ENCODE measurements at regions not wholly inside any gene's neighbourhood (a gene's known extent, or its start where the extent isn't known, plus 50 kb on each side); places are given as distances from the start of the nearest gene placed in this dataset.

DNA sequence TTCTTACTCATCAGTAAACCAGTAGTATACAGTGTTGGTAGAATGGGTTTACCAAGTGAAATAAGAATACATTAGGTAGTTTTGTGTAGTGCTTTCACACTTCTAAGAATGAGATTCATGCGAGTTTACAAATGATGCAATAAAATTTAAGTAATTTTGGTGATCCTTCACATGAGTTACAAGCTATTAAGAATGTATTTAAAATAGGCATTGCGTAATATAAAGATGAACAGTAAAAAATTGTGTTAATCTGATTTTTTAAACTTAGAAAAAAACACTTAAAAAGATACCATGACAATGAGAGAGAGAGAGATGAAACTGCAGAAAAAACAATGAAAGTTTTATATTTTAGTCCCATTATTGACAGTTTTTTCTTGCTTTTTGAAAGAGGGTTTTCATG lies 570.5 kb downstream of the SLITRK6 start:
- H3K9me2 ChIP-seq (replicated peaks; ENCODE audit: low read depth, low read length) = no peaks in the 10 kb centered on the region
- H3K4me1 ChIP-seq (ENCODE audit: insufficient read depth, low read length, poor library complexity, severe bottlenecking) = no peaks in the 10 kb centered on the region
- no peaks in the 10 kb centered on the region for H3K27me3 ChIP-seq (ENCODE audit: insufficient read depth, low read length, poor library complexity, severe bottlenecking)
- H4K20me1 ChIP-seq (ENCODE audit: insufficient read depth, low read length, poor library complexity, severe bottlenecking) = no peaks in the 10 kb centered on the region
- no peaks in the 10 kb centered on the region for H3F3A ChIP-seq (ENCODE audit: low read depth)
- H3K4me3 ChIP-seq (ENCODE audit: low read length, poor library complexity, severe bottlenecking) = no peak overlapping the region
- no peak overlapping the region for H3K9ac ChIP-seq (ENCODE audit: low read depth, low read length, poor library complexity, severe bottlenecking)
- H3K9me3 ChIP-seq (ENCODE audit: insufficient read depth, low read depth, low read length) = no peaks in the 10 kb centered on the region
- TF ChIP-seq CTCF (conservative IDR thresholded peaks at IDR 0.05; ENCODE audit: low read length) = no peak
- no peak for TF ChIP-seq EZH2phosphoT487 (IDR thresholded peaks at IDR 0.05; ENCODE audit: borderline replicate concordance)
- no peak overlapping the region for H3K4me2 ChIP-seq (ENCODE audit: low read depth, low read length, poor library complexity, severe bottlenecking)
- H3K36me3 ChIP-seq (ENCODE audit: insufficient read depth, low read length) = no peaks in the 10 kb centered on the region
- H3K79me2 ChIP-seq (ENCODE audit: insufficient read depth, low read length) = no peaks in the 10 kb centered on the region
- H2AFZ ChIP-seq (ENCODE audit: low read length) = no peak overlapping the region

- no peak overlapping the region for H3K9ac ChIP-seq (ENCODE audit: low read depth, low read length, poor library complexity, severe bottlenecking)
- no peaks in the 10 kb centered on the region for H3K79me2 ChIP-seq (ENCODE audit: insufficient read depth, low read length)
- TF ChIP-seq EZH2phosphoT487 (IDR thresholded peaks at IDR 0.05; ENCODE audit: borderline replicate concordance) (no peak), CTCF (conservative IDR thresholded peaks at IDR 0.05; ENCODE audit: low read length) (no peak)
- no peak overlapping the region for H3K4me3 ChIP-seq (ENCODE audit: low read length, poor library complexity, severe bottlenecking)
- 0 out of 2 replicates have a peak overlapping the region, but pooled peaks have one; percentile 39 for H2AFZ ChIP-seq (ENCODE audit: low read length)
- no peaks in the 10 kb centered on the region for H3K9me2 ChIP-seq (replicated peaks; ENCODE audit: low read depth, low read length)
- no peaks in the 10 kb centered on the region for H4K20me1 ChIP-seq (ENCODE audit: insufficient read depth, low read length, poor library complexity, severe bottlenecking)
- H3K36me3 ChIP-seq (ENCODE audit: insufficient read depth, low read length) = no peaks in the 10 kb centered on the region
- no peak overlapping the region for H3K4me2 ChIP-seq (ENCODE audit: low read depth, low read length, poor library complexity, severe bottlenecking)
- no peaks in the 10 kb centered on the region for H3F3A ChIP-seq (ENCODE audit: low read depth)
- no peaks in the 10 kb centered on the region for H3K27me3 ChIP-seq (ENCODE audit: insufficient read depth, low read length, poor library complexity, severe bottlenecking)
- no peaks in the 10 kb centered on the region for H3K9me3 ChIP-seq (ENCODE audit: insufficient read depth, low read depth, low read length)
- H3K4me1 ChIP-seq (ENCODE audit: insufficient read depth, low read length, poor library complexity, severe bottlenecking) = no peaks in the 10 kb centered on the region
Measured at GRCh38 chr13:85223883-85224656, 575.1 kb downstream of the SLITRK6 start.

DNA sequence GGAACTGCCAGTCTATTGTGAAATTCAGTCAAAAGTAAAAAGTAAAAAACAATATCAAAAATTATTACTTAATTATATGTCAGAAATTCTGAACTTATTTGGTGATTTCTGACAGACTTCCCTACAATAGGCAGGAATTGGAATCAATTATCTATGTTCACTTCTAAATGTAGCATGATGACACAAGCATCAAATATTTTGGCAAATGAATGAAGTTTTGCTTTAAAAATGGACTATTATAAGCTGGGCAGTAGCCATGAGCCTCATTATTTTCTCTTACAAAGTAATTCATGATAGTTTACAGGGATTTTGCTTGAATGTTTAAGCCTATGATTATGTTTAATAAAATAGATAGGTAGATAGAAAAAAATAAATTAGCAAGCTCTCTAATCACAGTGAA lies 582.6 kb downstream of the SLITRK6 start:
- no peaks in the 10 kb centered on the region for H4K20me1 ChIP-seq (ENCODE audit: insufficient read depth, low read length, poor library complexity, severe bottlenecking)
- H3K36me3 ChIP-seq (ENCODE audit: insufficient read depth, low read length) = no peaks in the 10 kb centered on the region
- no peaks in the 10 kb centered on the region for H3K9me2 ChIP-seq (replicated peaks; ENCODE audit: low read depth, low read length)
- no peak overlapping the region for H3K4me3 ChIP-seq (ENCODE audit: low read length, poor library complexity, severe bottlenecking)
- H3K27me3 ChIP-seq (ENCODE audit: insufficient read depth, low read length, poor library complexity, severe bottlenecking) = no peaks in the 10 kb centered on the region
- no peak overlapping the region for H3K9ac ChIP-seq (ENCODE audit: low read depth, low read length, poor library complexity, severe bottlenecking)
- no peak overlapping the region for H2AFZ ChIP-seq (ENCODE audit: low read length)
- H3K79me2 ChIP-seq (ENCODE audit: insufficient read depth, low read length) = no peaks in the 10 kb centered on the region
- H3K9me3 ChIP-seq (ENCODE audit: insufficient read depth, low read depth, low read length) = no peaks in the 10 kb centered on the region
- TF ChIP-seq CTCF (conservative IDR thresholded peaks at IDR 0.05; ENCODE audit: low read length) = no peak
- TF ChIP-seq EZH2phosphoT487 (IDR thresholded peaks at IDR 0.05; ENCODE audit: borderline replicate concordance) = no peak
- no peak overlapping the region for H3K4me2 ChIP-seq (ENCODE audit: low read depth, low read length, poor library complexity, severe bottlenecking)
- H3F3A ChIP-seq (ENCODE audit: low read depth) = no peaks in the 10 kb centered on the region
- no peaks in the 10 kb centered on the region for H3K4me1 ChIP-seq (ENCODE audit: insufficient read depth, low read length, poor library complexity, severe bottlenecking)
